ENCODE measurements at regions not wholly inside any gene's neighbourhood (a gene's known extent, or its start where the extent isn't known, plus 50 kb on each side); places are given as distances from the start of the nearest gene placed in this dataset.

DNA sequence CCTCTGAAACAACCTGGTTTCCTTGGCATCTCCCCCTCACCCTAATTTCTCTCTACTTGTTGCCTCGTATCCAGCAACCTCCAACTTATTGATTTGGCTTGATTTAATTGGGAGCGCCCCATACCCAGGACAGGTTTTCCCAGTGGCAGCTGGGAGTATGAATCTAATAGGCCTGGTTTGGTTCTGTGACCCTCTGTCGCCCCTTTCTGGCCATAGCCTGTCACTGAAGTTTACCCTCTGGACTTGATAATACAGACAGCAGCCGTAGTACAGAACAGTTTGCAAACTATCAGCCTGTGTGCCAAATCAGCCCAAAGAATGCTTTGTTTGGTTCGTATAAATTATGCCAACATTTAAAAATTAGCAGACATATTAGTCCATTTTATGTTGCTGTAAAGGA lies 525.1 kb upstream of the GOLIM4 start:
- Histone ChIP-seq H3K9me3 (no peaks in the 10 kb centered on the region), H3K4me1 (no peaks in the 10 kb centered on the region), H3K27me3 (no peaks in the 10 kb centered on the region), H3K4me3 (no peak overlapping the region), H3K36me3 (no peaks in the 10 kb centered on the region), H3K27ac (no peak overlapping the region)
- intact Hi-C loops (cut with DNase I), result no loop called here
- TF ChIP-seq, protein P1, sequence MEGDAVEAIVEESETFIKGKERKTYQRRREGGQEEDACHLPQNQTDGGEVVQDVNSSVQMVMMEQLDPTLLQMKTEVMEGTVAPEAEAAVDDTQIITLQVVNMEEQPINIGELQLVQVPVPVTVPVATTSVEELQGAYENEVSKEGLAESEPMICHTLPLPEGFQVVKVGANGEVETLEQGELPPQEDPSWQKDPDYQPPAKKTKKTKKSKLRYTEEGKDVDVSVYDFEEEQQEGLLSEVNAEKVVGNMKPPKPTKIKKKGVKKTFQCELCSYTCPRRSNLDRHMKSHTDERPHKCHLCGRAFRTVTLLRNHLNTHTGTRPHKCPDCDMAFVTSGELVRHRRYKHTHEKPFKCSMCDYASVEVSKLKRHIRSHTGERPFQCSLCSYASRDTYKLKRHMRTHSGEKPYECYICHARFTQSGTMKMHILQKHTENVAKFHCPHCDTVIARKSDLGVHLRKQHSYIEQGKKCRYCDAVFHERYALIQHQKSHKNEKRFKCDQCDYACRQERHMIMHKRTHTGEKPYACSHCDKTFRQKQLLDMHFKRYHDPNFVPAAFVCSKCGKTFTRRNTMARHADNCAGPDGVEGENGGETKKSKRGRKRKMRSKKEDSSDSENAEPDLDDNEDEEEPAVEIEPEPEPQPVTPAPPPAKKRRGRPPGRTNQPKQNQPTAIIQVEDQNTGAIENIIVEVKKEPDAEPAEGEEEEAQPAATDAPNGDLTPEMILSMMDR (IDR thresholded peaks at IDR 0.05), result no peak
- no peak for DNase-seq (ENCODE audit: low spot score in 2 of 2)

DNA sequence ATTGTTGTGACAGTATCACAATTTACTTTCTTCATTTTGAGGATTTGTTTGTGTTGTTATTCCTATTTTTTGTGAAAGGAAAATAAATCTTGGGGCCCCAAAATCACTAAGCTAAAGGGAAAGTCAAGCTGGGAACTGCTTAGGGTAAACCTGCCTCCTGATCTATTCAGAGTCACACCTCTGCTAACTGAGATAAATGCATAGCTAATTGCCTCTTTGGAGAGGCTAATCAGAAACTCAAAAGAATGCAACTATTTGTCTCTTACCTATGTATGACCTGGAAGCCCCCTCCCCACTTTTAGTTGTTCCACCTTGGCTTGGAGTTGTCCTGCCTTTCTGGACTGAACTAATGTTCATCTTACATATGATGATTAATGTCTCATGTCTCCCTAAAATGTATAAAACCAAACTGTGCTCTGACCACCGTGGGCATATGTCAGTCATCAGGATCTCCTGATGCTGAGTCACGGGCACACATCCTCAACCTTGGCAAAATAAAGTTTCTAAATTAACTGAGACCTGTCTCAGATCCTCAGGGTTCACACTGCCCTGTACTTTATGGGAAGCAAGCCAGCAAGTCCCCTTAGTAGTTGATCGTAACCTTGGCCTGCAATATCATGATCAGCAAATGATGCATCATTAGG lies 523.2 kb upstream of the GOLIM4 start:
- intact Hi-C loops (cut with DNase I), result no loop called here
- TF ChIP-seq, protein P1 (IDR thresholded peaks at IDR 0.05), result no peak
- Histone ChIP-seq H3K36me3 (no peaks in the 10 kb centered on the region), H3K27ac (no peak overlapping the region), H3K4me3 (no peak overlapping the region), H3K9me3 (no peaks in the 10 kb centered on the region), H3K4me1 (no peaks in the 10 kb centered on the region), H3K27me3 (no peaks in the 10 kb centered on the region)
- DNase-seq (ENCODE audit: low spot score in 2 of 2), result no peak

DNA sequence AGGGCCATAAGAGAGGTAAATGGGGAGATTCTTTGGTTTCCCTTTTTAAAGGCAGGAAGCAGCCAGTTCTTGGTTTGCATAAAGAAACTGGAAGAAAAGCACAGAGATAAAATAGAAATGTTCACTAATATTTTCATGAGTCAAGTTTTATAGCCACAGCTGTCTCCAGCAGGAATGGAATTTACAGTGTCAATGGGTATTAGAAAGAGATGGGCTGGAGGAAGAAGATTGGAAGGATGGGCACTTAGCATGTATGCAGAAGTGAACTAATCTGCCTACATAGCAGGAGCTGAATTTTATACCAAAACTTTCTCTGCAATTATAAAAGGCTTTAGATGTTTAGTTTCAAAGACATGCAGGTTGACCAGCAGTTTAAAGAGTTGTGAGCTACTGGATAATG lies 521.9 kb upstream of the GOLIM4 start:
- no peak for DNase-seq (ENCODE audit: low spot score in 2 of 2)
- intact Hi-C loops (cut with DNase I), result no loop called here
- Histone ChIP-seq H3K27me3 (no peaks in the 10 kb centered on the region), H3K36me3 (no peaks in the 10 kb centered on the region), H3K4me1 (no peaks in the 10 kb centered on the region), H3K4me3 (no peak overlapping the region), H3K27ac (no peak overlapping the region), H3K9me3 (no peaks in the 10 kb centered on the region)
- TF ChIP-seq, protein P1 (IDR thresholded peaks at IDR 0.05), result no peak

DNA sequence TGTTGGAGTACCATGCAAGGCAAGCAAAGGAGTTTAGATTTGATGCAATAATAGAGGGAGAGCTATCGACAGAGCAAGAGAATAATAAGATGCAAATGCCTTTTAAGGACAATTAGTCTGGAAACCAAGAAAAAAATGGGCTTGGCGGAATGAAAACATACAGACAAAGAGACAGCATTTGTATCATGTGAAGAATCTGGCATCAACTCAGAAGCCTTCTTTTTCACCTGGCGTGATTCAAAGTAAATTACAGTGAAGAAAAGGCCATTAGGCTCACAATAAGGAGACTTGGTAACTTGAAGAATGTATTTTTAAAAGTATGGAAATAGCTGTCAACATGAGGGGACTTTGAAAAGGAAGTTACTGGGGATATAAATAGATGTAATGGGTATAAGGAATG lies 521.2 kb upstream of the GOLIM4 start:
- TF ChIP-seq, protein P1 (IDR thresholded peaks at IDR 0.05), result no peak
- Histone ChIP-seq H3K27me3 (no peaks in the 10 kb centered on the region), H3K9me3 (no peaks in the 10 kb centered on the region), H3K4me3 (no peak overlapping the region), H3K27ac (no peak overlapping the region), H3K4me1 (no peaks in the 10 kb centered on the region), H3K36me3 (no peaks in the 10 kb centered on the region)
- intact Hi-C loops (cut with DNase I), result no loop called here
- no peak for DNase-seq (ENCODE audit: low spot score in 2 of 2)

DNA sequence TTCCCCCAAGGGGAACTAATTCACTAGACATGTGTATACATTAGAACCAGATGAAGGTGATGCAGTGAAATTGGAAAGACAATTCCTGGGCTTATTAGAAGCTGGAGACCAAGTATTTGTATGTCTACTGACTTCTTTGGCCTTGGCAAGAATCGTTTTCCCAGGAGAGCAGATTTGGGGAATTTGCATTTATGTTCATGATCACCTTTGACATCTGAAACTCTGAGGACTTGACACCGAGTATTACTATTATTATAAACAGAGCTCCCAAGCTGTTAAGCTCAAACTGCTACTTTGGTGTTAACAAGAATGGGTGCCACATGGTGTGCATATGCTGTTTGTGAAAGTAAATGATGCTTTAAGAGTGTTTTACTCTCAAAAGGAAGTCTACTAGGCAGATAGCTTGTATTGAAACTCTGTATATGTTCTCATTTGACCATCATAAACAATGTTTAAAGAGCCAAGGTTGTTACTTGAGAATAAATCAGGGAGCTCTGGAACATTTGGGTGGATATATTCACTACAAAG lies 519.8 kb upstream of the GOLIM4 start:
- DNase-seq (ENCODE audit: low spot score in 2 of 2), result no peak
- intact Hi-C loops (cut with DNase I), result no loop called here
- TF ChIP-seq, protein P1 (IDR thresholded peaks at IDR 0.05), result no peak
- Histone ChIP-seq H3K27ac (no peak overlapping the region), H3K4me1 (no peaks in the 10 kb centered on the region), H3K9me3 (no peaks in the 10 kb centered on the region), H3K36me3 (no peaks in the 10 kb centered on the region), H3K4me3 (no peak overlapping the region), H3K27me3 (no peaks in the 10 kb centered on the region)

DNA sequence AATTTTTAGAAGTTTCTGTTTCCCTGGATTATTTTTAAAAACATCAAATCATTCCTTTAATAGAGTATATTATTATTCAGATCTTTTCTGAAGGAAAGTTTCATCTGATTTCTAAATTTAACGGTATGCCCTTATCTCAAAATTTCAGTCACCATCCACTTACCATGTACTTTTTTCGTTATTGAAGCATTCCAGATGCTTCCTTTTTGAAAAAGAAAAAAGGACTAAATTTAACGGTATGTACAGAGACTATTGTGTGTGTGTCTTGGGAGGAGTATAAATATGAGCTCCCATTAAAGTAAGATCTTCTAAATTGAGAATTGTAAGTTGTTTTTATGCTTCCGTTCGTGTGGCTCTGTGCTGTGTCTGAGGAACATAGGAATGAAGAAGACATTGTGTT lies 517.4 kb upstream of the GOLIM4 start:
- no peak overlapping the region for H3K4me3 ChIP-seq
- H3K27me3 ChIP-seq, result no peaks in the 10 kb centered on the region
- DNase-seq (ENCODE audit: low spot score in 2 of 2), result no peak
- intact Hi-C loops (cut with DNase I), result no loop called here
- no peaks in the 10 kb centered on the region for H3K36me3 ChIP-seq
- no peaks in the 10 kb centered on the region for H3K4me1 ChIP-seq
- no peak overlapping the region for H3K27ac ChIP-seq
- no peaks in the 10 kb centered on the region for H3K9me3 ChIP-seq
- TF ChIP-seq, protein P1 (IDR thresholded peaks at IDR 0.05), result no peak
